Activated effector memory CD4-positive, alpha-beta T cell treated with anti-CD3 and anti-CD28 coated beads, Interleukin-2, amount 50 U/mL, for 16 hours (primary cell): ENCODE measurements at regions not wholly inside any gene's neighbourhood (a gene's known extent, or its start where the extent isn't known, plus 50 kb on each side); places are given as distances from the start of the nearest gene placed in this dataset.
"Not testable (repeated sequence)": the region's sequence is repeated elsewhere in the genome, so short reads cannot be mapped to it uniquely, and the experiment has no call there.

ENCODE experiments used
- DNase-seq: peaks from one replicate; pipeline ENCODE4 v3.0.0-alpha.2; 2020

DNA sequence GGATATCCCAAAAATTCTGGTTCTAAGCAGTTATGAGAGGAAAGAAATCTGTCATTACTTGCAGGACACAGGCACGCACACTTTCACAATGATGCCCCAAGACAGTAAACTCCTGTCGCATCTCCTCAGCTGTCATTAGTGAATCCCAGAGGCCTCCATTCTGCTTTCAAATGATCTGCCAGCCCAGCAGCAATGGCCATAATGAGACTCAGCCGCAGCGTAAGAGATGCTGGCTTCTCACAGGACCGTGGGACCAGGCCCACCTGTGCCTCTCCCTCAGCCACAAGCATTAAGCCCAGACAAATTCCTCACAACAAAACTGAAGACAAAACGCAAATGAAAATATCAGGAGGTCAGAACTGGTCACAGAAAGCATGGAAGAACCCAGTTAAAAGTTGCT is 98.0 kb upstream of the VLDLR start:
- DNase-seq = no peak

DNA sequence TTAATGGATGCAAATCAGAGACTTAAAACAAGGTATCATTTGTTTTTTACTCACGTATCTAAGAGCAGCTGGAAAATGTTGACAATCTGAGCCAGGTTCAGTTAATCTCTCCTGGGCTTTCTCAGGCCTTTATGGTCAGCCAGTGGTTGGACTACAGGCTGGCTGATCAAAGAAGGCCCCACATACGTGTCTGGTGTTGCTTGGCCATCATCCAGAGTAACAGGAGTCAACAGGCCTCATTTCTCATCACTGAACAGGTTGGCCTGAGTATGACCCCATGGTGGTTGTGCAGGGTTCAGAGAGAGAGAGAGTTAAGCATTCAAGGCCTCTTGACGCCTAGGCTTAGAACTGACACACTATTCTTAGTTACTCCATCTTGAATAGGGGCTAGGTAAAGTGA is 97.0 kb upstream of the VLDLR start:
- no peak for DNase-seq

- DNase-seq = no peak
Observed at GRCh38 chr9:2525147-2525546, 96.4 kb upstream of the VLDLR start.

GRCh38 chr9:2526071-2526828 is 95.3 kb upstream of the VLDLR start:
- no peak for DNase-seq

GRCh38 chr9:2531481-2531880 is 90.1 kb upstream of the VLDLR start:
- no peak for DNase-seq

GRCh38 chr9:2536511-2536910 is 85.1 kb upstream of the VLDLR start:
- DNase-seq = no peak

- DNase-seq = no peak
Observed at GRCh38 chr9:2545881-2546490, 75.6 kb upstream of the VLDLR start.

GRCh38 chr9:2555899-2556600 is 65.5 kb upstream of the VLDLR start:
- DNase-seq = not testable (repeated sequence)

DNA sequence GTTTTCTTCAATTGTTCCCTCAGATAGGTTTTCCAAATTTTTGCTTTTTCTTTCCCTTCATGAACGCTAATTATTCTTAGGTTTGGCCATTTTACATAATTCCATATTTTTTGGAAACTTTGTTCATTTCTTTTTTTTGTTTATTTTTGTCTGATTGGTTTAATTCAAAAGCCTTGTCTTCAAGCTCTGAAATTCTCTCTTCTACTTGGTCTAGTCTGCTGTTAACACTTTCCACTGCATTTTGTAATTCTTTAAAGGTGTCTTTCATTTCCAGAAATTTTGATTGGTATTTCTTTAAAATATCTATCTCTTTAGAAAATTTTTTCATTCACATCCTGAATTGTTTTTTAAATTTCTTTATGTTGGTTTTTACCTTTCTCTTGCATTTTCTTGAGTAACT is 63.9 kb upstream of the VLDLR start:
- no peak for DNase-seq

GRCh38 chr9:2559192-2560152 is 62.1 kb upstream of the VLDLR start:
- DNase-seq = no peak

- DNase-seq = no peak
Observed at GRCh38 chr9:2560180-2560579, 61.4 kb upstream of the VLDLR start.

GRCh38 chr9:2565676-2566340 is 55.8 kb upstream of the VLDLR start:
- no peak for DNase-seq

DNA sequence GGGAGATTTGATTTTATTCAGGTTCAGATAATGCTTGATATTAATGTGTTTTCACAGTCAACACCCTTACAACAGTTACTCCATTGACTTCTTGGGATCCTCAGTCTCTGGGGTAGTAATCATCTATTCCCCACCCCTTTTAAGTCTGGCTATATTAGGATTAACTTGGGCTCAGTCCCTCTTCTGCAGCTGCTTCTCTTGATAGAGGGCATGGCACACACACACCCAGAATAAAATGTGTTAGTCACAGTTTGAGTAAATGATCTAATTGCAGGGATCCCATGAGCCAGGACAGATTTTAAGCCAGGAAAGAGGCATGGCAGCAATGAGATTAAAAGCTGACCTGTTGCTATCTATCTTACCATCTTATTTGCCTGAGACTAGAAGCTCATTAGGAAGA is 53.7 kb upstream of the VLDLR start:
- no peak for DNase-seq

DNA sequence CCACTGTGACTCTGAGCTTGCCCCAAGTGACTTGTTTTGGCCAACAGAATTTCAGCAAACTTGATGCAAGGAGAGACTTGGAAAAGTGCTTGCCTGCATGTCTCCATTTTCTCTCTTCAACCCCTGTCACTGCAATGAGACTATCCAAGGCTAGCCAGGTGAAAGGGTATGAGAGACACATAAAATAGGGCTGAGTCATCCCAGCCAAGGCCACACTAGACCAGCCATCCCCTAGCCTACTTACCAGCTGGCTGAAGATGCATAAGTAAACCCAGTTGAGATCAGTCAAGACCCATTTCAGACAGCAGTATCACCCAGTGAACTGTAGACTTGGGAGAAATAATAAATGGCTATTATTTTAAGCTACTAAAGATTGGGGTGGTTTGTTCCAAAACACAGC is 52.9 kb upstream of the VLDLR start:
- DNase-seq = no peak

GRCh38 chr9:2570615-2571479 is 50.7 kb upstream of the VLDLR start:
- peak; percentile 64 for DNase-seq
